Omental fat pad (tissue), 3 donors: ENCODE measurements at regions not wholly inside any gene's neighbourhood (a gene's known extent, or its start where the extent isn't known, plus 50 kb on each side); places are given as distances from the start of the nearest gene placed in this dataset. TPM values are rescaled to one million over a fixed set of nuclear protein-coding genes. Genes with fewer than 3 reads are reported as not detected.

Source experiments
- ATAC-seq: fragments of 150-250 bp; one replicate; pipeline ENCODE4 v1.9.1; 2016; ENCODE audit warnings: mild to moderate bottlenecking, moderate library complexity; ENCODE audit not compliant: low FRiP score
- DNase-seq: peaks from one replicate; pipeline ENCODE4 v3.0.0-alpha.2; 2019; ENCODE audit warnings: low spot score
- CTCF ChIP-seq, 3 donors: fragments of 450-650 bp; IDR thresholded peaks; one replicate each; pipeline ENCODE4 v1.5.1; 2016 to 2017; ENCODE audit warnings: antibody characterized with exemption in 3 of 3, mild to moderate bottlenecking in 3 of 3, moderate library complexity in 2 of 3
- small RNA-seq: library from RNA; depleted of rRNA; stranded (forward); fragments of <200 nt; gene quantifications from one replicate; pipeline ENCODE3, GENCODE V24; 2016

- ATAC-seq (peak; percentile 76), DNase-seq (no peak)
- no peak for TF ChIP-seq CTCF (IDR thresholded peaks at IDR 0.05)
Measured at GRCh38 chr12:98456576-98457573, 58.5 kb upstream of the TMPO start.

- no peak for DNase-seq
- ATAC-seq = peak; percentile 75
- TF ChIP-seq CTCF (IDR thresholded peaks at IDR 0.05) = no peak
Measured at GRCh38 chr12:98464190-98464589, 51.2 kb upstream of the TMPO start.

- ATAC-seq (no peak), DNase-seq (no peak)
- no peak for TF ChIP-seq CTCF (IDR thresholded peaks at IDR 0.05)
Measured at GRCh38 chr12:98465505-98465904, 49.9 kb upstream of the TMPO start.

Small RNA genes in the stretch of these regions (small RNA-seq; reads per million reads assigned to genes)
- gene AC018659.1 = not detected
- gene MIR4303 = not detected
- not detected for gene MIR4495
- gene RNU4-41P = not detected
- not detected for gene RNU6-36P
